ENCODE measurements at regions not wholly inside any gene's neighbourhood (a gene's known extent, or its start where the extent isn't known, plus 50 kb on each side); places are given as distances from the start of the nearest gene placed in this dataset.

- TF ChIP-seq CTCF (IDR thresholded peaks at IDR 0.05; ENCODE audit: borderline replicate concordance, insufficient read depth, low read depth, low read length) = no peak
- no peak overlapping the region for H3K4me3 ChIP-seq (ENCODE audit: low read depth, low read length)
These were observed 253.6 kb downstream of the STK31 start for GRCh38 chr7:23963461-23964165.

GRCh38 chr7:23964715-23965114 lies 254.7 kb downstream of the STK31 start:
- no peak for TF ChIP-seq CTCF (IDR thresholded peaks at IDR 0.05; ENCODE audit: borderline replicate concordance, insufficient read depth, low read depth, low read length)

GRCh38 chr7:23965296-23965695 lies 255.3 kb downstream of the STK31 start:
- TF ChIP-seq CTCF (IDR thresholded peaks at IDR 0.05; ENCODE audit: borderline replicate concordance, insufficient read depth, low read depth, low read length) = no peak
- no peak overlapping the region for H3K4me3 ChIP-seq (ENCODE audit: low read depth, low read length)

More at GRCh38 chr7:23964715-23965114, 254.7 kb downstream of the STK31 start:
- H3K4me3 ChIP-seq (ENCODE audit: low read depth, low read length) = no peak overlapping the region

GRCh38 chr7:23966941-23967340 lies 256.9 kb downstream of the STK31 start:
- no peak for TF ChIP-seq CTCF (IDR thresholded peaks at IDR 0.05; ENCODE audit: borderline replicate concordance, insufficient read depth, low read depth, low read length)
- no peak overlapping the region for H3K4me3 ChIP-seq (ENCODE audit: low read depth, low read length)

GRCh38 chr7:23967949-23968599 lies 258.1 kb downstream of the STK31 start:
- H3K4me3 ChIP-seq (ENCODE audit: low read depth, low read length) = no peak overlapping the region
- TF ChIP-seq CTCF (IDR thresholded peaks at IDR 0.05; ENCODE audit: borderline replicate concordance, insufficient read depth, low read depth, low read length) = no peak

GRCh38 chr7:23968791-23969190 lies 258.8 kb downstream of the STK31 start:
- TF ChIP-seq CTCF (IDR thresholded peaks at IDR 0.05; ENCODE audit: borderline replicate concordance, insufficient read depth, low read depth, low read length) = no peak
- H3K4me3 ChIP-seq (ENCODE audit: low read depth, low read length) = no peak overlapping the region

GRCh38 chr7:23969443-23969842 lies 259.4 kb downstream of the STK31 start:
- TF ChIP-seq CTCF (IDR thresholded peaks at IDR 0.05; ENCODE audit: borderline replicate concordance, insufficient read depth, low read depth, low read length) = no peak
- H3K4me3 ChIP-seq (ENCODE audit: low read depth, low read length) = no peak overlapping the region
